Right lobe of liver (tissue), 6 donors: ENCODE measurements at regions not wholly inside any gene's neighbourhood (a gene's known extent, or its start where the extent isn't known, plus 50 kb on each side); places are given as distances from the start of the nearest gene placed in this dataset.

ENCODE experiments used
- ATAC-seq, 4 donors: fragments of 200-7000 bp; cut with Tn5 transposase; one replicate each; pipeline ENCODE4 v1.9.1; 2020; ENCODE audit warnings: mild to moderate bottlenecking in 4 of 4, moderate library complexity in 4 of 4
- DNase-seq, 3 donors: peaks; one replicate each; pipeline ENCODE4 v3.0.0-alpha.2; 2020
- H3K27ac ChIP-seq, 3 donors: fragments of 200-600 bp; one replicate each; pipeline ENCODE4 v1.8.0; 2022
- H3K27me3 ChIP-seq, 2 donors: fragments of 200-600 bp; one replicate each; pipeline ENCODE4 v1.8.0; 2022
- H3K36me3 ChIP-seq, 4 donors: fragments of 200-600 bp; sonication (generic) in 1 of 4; one replicate each; pipeline versions ENCODE4 v1.5.1 to v1.8.0; 2017 to 2022; ENCODE audit warnings: control low read depth in 1 of 4
- H3K4me1 ChIP-seq, 4 donors: fragments of 200-600 bp; sonication (generic) in 1 of 4; one replicate each; pipeline versions ENCODE4 v1.5.1 to v1.8.0; 2017 to 2022; ENCODE audit warnings: control low read depth in 1 of 4
- H3K4me3 ChIP-seq, 3 donors: fragments of 200-600 bp; one replicate each; pipeline ENCODE4 v1.8.0; 2022
- H3K9me3 ChIP-seq, 4 donors: fragments of 200-600 bp; sonication (generic) in 1 of 4; one replicate each; pipeline versions ENCODE4 v1.5.1 to v1.8.0; 2017 to 2022; ENCODE audit warnings: control low read depth in 1 of 4
- CTCF ChIP-seq, 4 donors: fragments of 200-600 bp in 3 of 4; fragments of 450-650 bp in 1 of 4; IDR thresholded peaks; one replicate each; pipeline versions ENCODE4 v1.5.1 to v1.8.0; 2016 to 2022; ENCODE audit warnings: antibody characterized with exemption in 4 of 4, mild to moderate bottlenecking in 2 of 4
- POLR2A ChIP-seq: fragments of 450-650 bp; IDR thresholded peaks from one replicate; pipeline ENCODE4 v1.6.1; 2017; ENCODE audit warnings: antibody characterized with exemption, mild to moderate bottlenecking
- WGBS: methylation state at CpG from one replicate; pipeline ENCODE4 v1.1.6; 2018; ENCODE audit warnings: low coverage, low lambda C conversion rate; ENCODE audit not compliant: insufficient coverage; ENCODE audit errors: missing lambda C conversion rate; 5-methylcytosine and 5-hydroxymethylcytosine counted together
- intact Hi-C, 2 donors: fragments of 100-400 bp; cut with DNase I; formaldehyde crosslinking; loops; one replicate each; pipeline versions ENCODE4 v1.11.2 to v1.14.1; 2022
- donor health status: DM: no; HTN: yes; CAD: no.
- donor health status: DM: no; HTN: no; CAD: no.
- donor health status: DM: no; HTN: no; CAD: no.
- donor health status: DM: no; HTN: yes; CAD: no.
- donor health status: DM: no; HTN: yes; CAD: no.

GRCh38 chr7:20062932-20063331 lies 154.3 kb downstream of the MACC1 start:
- WGBS: 73% methylated on average over 1 of the region's 1 CpG
- intact Hi-C loops: no loop called here
- H3K9me3 ChIP-seq: no peaks in the 10 kb centered on the region

GRCh38 chr7:20053334-20054104 lies 163.7 kb downstream of the MACC1 start:
- H3K4me3 ChIP-seq: no peak overlapping the region
- no peak overlapping the region for H3K27ac ChIP-seq
- H3K27me3 ChIP-seq: no peaks in the 10 kb centered on the region
- H3K36me3 ChIP-seq: no peaks in the 10 kb centered on the region
- WGBS: 34% methylated on average over 7 of the region's 7 CpGs
- TF ChIP-seq CTCF (IDR thresholded peaks at IDR 0.05): no peak
- no peak for TF ChIP-seq POLR2A
- H3K4me1 ChIP-seq: no peaks in the 10 kb centered on the region
- ATAC-seq (no peak), DNase-seq (no peak)
- H3K9me3 ChIP-seq: no peaks in the 10 kb centered on the region
- intact Hi-C loops: no loop called here

More at GRCh38 chr7:20062932-20063331, 154.3 kb downstream of the MACC1 start:
- Histone ChIP-seq H3K27ac (no peak overlapping the region), H3K36me3 (no peaks in the 10 kb centered on the region), H3K4me3 (no peak overlapping the region), H3K27me3 (no peaks in the 10 kb centered on the region), H3K4me1 (no peaks in the 10 kb centered on the region)
- no peak for ATAC-seq
- no peak for DNase-seq
- TF ChIP-seq CTCF (IDR thresholded peaks at IDR 0.05) (no peak), POLR2A (no peak)

- Histone ChIP-seq H3K36me3 (no peaks in the 10 kb centered on the region), H3K27me3 (no peaks in the 10 kb centered on the region), H3K27ac (no peak overlapping the region), H3K9me3 (no peaks in the 10 kb centered on the region), H3K4me3 (no peak overlapping the region), H3K4me1 (no peaks in the 10 kb centered on the region)
- no peak for ATAC-seq
- no peak for DNase-seq
- intact Hi-C loops: no loop called here
- TF ChIP-seq CTCF (IDR thresholded peaks at IDR 0.05): no peak
- no peak for TF ChIP-seq POLR2A
Observed at GRCh38 chr7:20050241-20050966, 166.8 kb downstream of the MACC1 start.

- H3K9me3 ChIP-seq: no peaks in the 10 kb centered on the region
- no peak overlapping the region for H3K4me3 ChIP-seq
- H3K27ac ChIP-seq: no peak overlapping the region
- intact Hi-C loops: no loop called here
- 53% methylated on average over 2 of the region's 2 CpGs for WGBS
- ATAC-seq: no peak
- DNase-seq: no peak
- no peaks in the 10 kb centered on the region for H3K36me3 ChIP-seq
- TF ChIP-seq POLR2A: no peak
- TF ChIP-seq CTCF (IDR thresholded peaks at IDR 0.05): no peak
- H3K27me3 ChIP-seq: no peaks in the 10 kb centered on the region
- peaks cover 0 to 3% (median 0%) of the 10 kb centered on the region in 4 donors for H3K4me1 ChIP-seq
Observed at GRCh38 chr7:20038676-20039075, 178.5 kb downstream of the MACC1 start.
